ENCODE measurements at regions not wholly inside any gene's neighbourhood (a gene's known extent, or its start where the extent isn't known, plus 50 kb on each side); places are given as distances from the start of the nearest gene placed in this dataset.

- TF ChIP-seq RAD21 (IDR thresholded peaks at IDR 0.05) = no peak
- no peak for TF ChIP-seq RXRA (IDR thresholded peaks at IDR 0.05)
These were observed 988.2 kb upstream of the MAP3K7 start (continued) for GRCh38 chr6:91575032-91575431.

GRCh38 chr6:91573826-91574416 lies 987.0 kb upstream of the MAP3K7 start:
- no peak overlapping the region for H3K9ac ChIP-seq (ENCODE audit: low read depth in 1 of 2, low read length in 2 of 2)
- H3K27me3 ChIP-seq (ENCODE audit: control insufficient read depth in 4 of 4, insufficient read depth in 4 of 4, low read length in 3 of 4) = no peaks in the 10 kb centered on the region
- H3K27ac ChIP-seq (ENCODE audit: low read depth in 1 of 2, low read length in 2 of 2) = no peak overlapping the region
- no peak for TF ChIP-seq EGR1 (IDR thresholded peaks at IDR 0.05; ENCODE audit: low read depth in 2 of 2)
- TF ChIP-seq FOXA2 (IDR thresholded peaks at IDR 0.05) = no peak
- TF ChIP-seq CTCF (IDR thresholded peaks at IDR 0.05; ENCODE audit: low read depth, low read length, missing input control) = no peak
- TF ChIP-seq FOXA1 (IDR thresholded peaks at IDR 0.05) = no peak
- TF ChIP-seq ZBTB33 (IDR thresholded peaks at IDR 0.05) = no peak
- TF ChIP-seq RAD21 (IDR thresholded peaks at IDR 0.05) = no peak
- TF ChIP-seq REST (IDR thresholded peaks at IDR 0.05) = no peak
- no peak for TF ChIP-seq HNF4G (IDR thresholded peaks at IDR 0.05)
- TF ChIP-seq JUND (IDR thresholded peaks at IDR 0.05) = no peak
- no peak for TF ChIP-seq ATF3 (IDR thresholded peaks at IDR 0.05)
- no peak for TF ChIP-seq RXRA (IDR thresholded peaks at IDR 0.05)
- no peak for TF ChIP-seq SP1 (IDR thresholded peaks at IDR 0.05)
- TF ChIP-seq MAX (IDR thresholded peaks at IDR 0.05) = no peak
- 72% methylated on average over 3 of the region's 3 CpGs for WGBS
- DNase-seq (ENCODE audit: low spot score) = no peak
- H3K4me3 ChIP-seq (ENCODE audit: low read depth in 1 of 3, low read length in 3 of 3) = no peak overlapping the region
- H3K36me3 ChIP-seq (ENCODE audit: control insufficient read depth in 4 of 4, insufficient read depth in 3 of 4, low read depth in 1 of 4, low read length in 3 of 4) = no peaks in the 10 kb centered on the region
- H3K9me3 ChIP-seq (ENCODE audit: control insufficient read depth in 4 of 4, low read length in 3 of 4) = no peaks in the 10 kb centered on the region
- no peaks in the 10 kb centered on the region for H3K4me1 ChIP-seq (ENCODE audit: control insufficient read depth in 4 of 4, insufficient read depth in 4 of 4, low read length in 3 of 4)

GRCh38 chr6:91572878-91573277 lies 986.0 kb upstream of the MAP3K7 start:
- H3K9me3 ChIP-seq (ENCODE audit: control insufficient read depth in 4 of 4, low read length in 3 of 4) = no peaks in the 10 kb centered on the region
- H3K9ac ChIP-seq (ENCODE audit: low read depth in 1 of 2, low read length in 2 of 2) = no peak overlapping the region
- no peaks in the 10 kb centered on the region for H3K4me1 ChIP-seq (ENCODE audit: control insufficient read depth in 4 of 4, insufficient read depth in 4 of 4, low read length in 3 of 4)
- no peak overlapping the region for H3K27ac ChIP-seq (ENCODE audit: low read depth in 1 of 2, low read length in 2 of 2)
- no peaks in the 10 kb centered on the region for H3K36me3 ChIP-seq (ENCODE audit: control insufficient read depth in 4 of 4, insufficient read depth in 3 of 4, low read depth in 1 of 4, low read length in 3 of 4)
- no peak for DNase-seq (ENCODE audit: low spot score)
- 82% methylated on average over 3 of the region's 3 CpGs for WGBS
- no peaks in the 10 kb centered on the region for H3K27me3 ChIP-seq (ENCODE audit: control insufficient read depth in 4 of 4, insufficient read depth in 4 of 4, low read length in 3 of 4)
- H3K4me3 ChIP-seq (ENCODE audit: low read depth in 1 of 3, low read length in 3 of 3) = no peak overlapping the region
- no peak for TF ChIP-seq CTCF (IDR thresholded peaks at IDR 0.05; ENCODE audit: low read depth, low read length, missing input control)
- TF ChIP-seq RAD21 (IDR thresholded peaks at IDR 0.05) = no peak
- no peak for TF ChIP-seq JUND (IDR thresholded peaks at IDR 0.05)
- TF ChIP-seq SP1 (IDR thresholded peaks at IDR 0.05) = no peak
- no peak for TF ChIP-seq FOXA1 (IDR thresholded peaks at IDR 0.05)
- no peak for TF ChIP-seq REST (IDR thresholded peaks at IDR 0.05)

All from liver (tissue), 8 donors.